Right ventricle myocardium superior (tissue), 1 donor: ENCODE measurements at regions not wholly inside any gene's neighbourhood (a gene's known extent, or its start where the extent isn't known, plus 50 kb on each side); places are given as distances from the start of the nearest gene placed in this dataset.
"Not testable (repeated sequence)": the region's sequence is repeated elsewhere in the genome, so short reads cannot be mapped to it uniquely, and the experiment has no call there.

Experiments used
- ATAC-seq: fragments of 200-7000 bp; cut with Tn5 transposase; one replicate; pipeline ENCODE4 v1.9.1; 2020; ENCODE audit warnings: mild to moderate bottlenecking; ENCODE audit not compliant: poor library complexity
- DNase-seq: peaks from one replicate; pipeline ENCODE4 v3.0.0-alpha.2; 2020
- intact Hi-C: fragments of 100-400 bp; cut with DNase I; formaldehyde crosslinking; loops from one replicate; pipeline ENCODE4 v1.11.2; 2022
- donor health status: DM: no; HTN: yes; CAD: no; lungs with severe emphysema.

DNA sequence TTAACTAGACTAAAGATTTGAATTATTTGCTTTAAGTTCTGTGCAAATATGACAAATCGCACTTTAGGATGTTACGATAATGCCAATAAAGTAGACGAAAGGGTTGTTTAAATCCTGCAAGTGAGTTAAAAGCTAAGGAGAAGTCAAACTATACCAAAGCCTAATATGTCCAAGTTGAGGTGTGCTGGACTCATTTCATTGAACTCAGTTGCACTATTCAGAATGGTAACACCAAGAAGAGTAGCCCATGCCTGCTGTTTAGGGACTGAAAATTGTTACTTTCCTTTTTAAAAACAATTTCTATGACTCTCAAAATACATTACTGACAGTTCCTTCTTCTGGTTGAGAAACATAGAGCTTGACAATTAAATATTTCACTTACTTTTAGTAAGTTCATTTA lies 766.3 kb downstream of the DNAJB9 start:
- ATAC-seq (no peak), DNase-seq (no peak)
- intact Hi-C loops = no loop called here

DNA sequence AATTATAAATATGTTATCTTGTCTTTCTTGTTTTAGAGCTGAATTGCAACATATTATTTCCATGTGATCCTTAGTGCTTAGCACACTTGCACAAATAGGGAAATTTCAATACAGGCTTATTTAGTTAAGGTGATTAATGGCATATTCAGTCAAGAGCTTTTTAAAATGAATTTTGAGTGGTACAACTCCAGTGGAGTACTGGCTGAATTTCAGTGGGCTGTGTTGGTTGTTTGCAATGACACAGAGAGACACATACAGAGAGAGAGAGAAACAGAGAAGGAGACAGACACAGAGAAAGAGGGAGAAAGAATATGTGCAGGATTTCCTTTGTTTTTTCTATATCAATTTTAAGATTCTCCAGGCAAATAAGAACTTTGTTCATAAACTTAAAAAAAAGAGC lies 766.9 kb downstream of the DNAJB9 start:
- DNase-seq (no peak), ATAC-seq (no peak)

DNA sequence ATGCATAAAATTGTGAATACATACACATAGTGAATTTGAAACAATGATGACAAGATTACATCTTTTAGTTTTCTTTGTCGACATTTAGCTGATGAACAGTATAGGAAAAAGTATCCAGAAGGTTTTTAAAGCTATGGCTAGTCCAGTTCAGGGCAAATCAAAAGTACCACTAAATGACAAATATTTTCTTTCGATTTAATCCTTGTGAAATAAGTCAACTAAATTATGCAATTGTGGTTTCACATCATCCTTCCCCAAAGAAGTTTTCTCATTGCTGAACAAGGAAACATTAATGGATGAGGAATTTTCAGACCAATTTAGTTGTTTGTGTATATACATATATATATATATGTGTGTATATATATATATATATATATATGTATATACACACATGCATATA lies 774.0 kb downstream of the DNAJB9 start:
- no peak for ATAC-seq
- DNase-seq = no peak

More for the DNA sequence above, 766.9 kb downstream of the DNAJB9 start:
- intact Hi-C loops = no loop called here

GRCh38 chr7:109351493-109351892 lies 781.8 kb downstream of the DNAJB9 start:
- no peak for ATAC-seq
- no peak for DNase-seq
- intact Hi-C loops = no loop called here

More for the DNA sequence above, 774.0 kb downstream of the DNAJB9 start:
- intact Hi-C loops = no loop called here

GRCh38 chr7:109354000-109354399 lies 784.3 kb downstream of the DNAJB9 start:
- intact Hi-C loops = no loop called here
- DNase-seq = no peak
- no peak for ATAC-seq

- intact Hi-C loops = no loop called here
- ATAC-seq = no peak
These were observed 784.9 kb downstream of the DNAJB9 start for GRCh38 chr7:109354552-109354951.

DNA sequence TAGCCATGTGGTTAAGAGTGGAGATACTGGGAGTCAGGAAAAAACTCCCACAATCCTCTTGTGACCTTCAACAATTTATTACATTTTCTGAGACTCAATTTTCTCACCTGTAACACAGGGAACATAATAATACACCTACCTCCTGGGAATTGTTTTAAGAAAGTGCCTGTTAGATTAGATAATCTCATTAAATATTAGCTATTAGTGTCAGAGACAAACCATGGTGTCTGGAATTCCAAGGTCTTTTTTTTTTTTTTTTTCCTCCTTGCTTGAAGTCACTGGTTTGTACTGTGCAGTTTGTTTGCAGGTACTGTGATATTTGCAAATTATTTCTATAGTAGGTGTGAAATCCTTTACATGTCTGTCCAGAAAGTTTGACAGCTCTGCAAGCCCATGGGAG lies 806.1 kb downstream of the DNAJB9 start:
- intact Hi-C loops = no loop called here
- DNase-seq = no peak
- ATAC-seq = no peak

More at GRCh38 chr7:109354552-109354951, 784.9 kb downstream of the DNAJB9 start:
- no peak for DNase-seq

DNA sequence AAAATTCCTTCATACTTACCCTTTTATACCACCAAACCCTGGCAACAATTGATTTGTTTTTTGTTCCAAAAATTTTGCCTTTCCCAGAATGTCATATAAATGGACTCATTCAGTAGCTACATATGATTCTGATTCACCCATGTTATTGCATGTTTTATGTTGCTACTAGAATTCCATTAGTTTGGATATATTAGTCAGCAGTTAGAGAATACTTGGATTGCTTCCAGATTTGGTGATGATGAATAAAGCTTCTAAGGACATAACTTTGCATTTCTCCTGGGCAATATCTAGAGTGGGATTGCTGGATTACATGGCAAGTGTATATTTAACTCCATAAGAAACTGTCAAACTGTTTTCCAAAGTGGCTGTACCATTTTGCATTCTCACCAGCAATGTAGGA lies 806.9 kb downstream of the DNAJB9 start:
- intact Hi-C loops = no loop called here
- ATAC-seq (no peak), DNase-seq (no peak)

- DNase-seq = no peak
- ATAC-seq = no peak
- intact Hi-C loops = no loop called here
These were observed 807.6 kb downstream of the DNAJB9 start for GRCh38 chr7:109377076-109377884.

DNA sequence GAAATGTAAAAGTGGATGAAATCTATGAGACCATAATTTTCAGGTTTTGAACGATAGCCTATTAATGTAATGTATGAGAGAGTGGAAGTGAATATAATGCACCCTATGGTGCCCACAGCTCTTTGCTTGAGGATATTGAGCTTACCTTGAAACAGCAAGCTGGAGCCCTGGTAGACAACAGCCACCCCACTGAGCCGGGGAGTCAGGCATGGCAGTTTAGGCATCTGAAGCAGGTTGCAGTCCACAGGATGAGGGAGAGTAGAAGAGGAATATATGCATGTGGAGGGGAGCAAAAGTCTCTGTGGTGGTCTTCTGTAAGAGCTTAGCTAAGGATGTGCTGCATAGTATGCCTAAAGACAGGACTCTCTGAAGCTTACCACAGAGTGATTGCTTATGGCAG lies 817.3 kb downstream of the DNAJB9 start:
- intact Hi-C loops = no loop called here
- no peak for ATAC-seq
- no peak for DNase-seq

DNA sequence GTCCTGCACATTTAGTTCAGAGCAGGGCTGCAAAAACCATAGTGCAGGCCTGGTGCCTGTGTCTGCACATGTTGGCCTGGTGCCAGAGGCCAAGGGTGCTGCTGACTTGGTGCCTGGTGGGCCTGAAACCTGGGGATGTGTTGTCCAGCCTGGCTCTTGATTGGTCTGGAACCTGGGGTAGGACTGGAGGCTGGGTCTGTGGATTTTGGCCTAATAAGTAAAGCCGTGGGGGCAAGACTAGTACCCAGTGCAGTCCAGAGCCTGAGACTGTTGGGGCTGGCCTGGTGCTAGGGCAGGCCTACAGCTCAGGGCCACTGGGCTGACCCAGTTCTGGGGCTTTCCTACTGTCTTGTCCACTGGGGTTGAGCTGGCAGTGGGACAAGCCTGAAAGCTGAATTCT lies 817.9 kb downstream of the DNAJB9 start:
- peak; percentile 14 for DNase-seq
- no peak for ATAC-seq
- intact Hi-C loops = no loop called here

DNA sequence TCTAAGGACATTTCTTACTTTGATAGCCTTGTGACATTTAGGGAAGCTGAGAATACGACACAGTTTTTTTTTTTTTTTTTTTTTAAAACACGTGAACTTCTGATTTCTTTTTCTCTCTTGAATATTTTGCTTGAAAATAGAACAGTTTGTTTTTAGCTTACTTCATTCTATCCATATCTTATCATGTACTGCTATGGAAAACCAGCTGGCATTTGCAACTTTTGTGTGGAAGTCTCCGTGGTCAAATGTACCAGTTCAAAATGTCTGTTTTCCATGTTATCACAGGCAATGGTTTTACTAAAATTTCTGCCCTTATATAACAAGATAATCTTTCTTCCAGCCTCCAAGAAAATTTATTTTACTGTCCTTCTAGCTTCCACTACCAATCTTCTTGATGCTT lies 821.6 kb downstream of the DNAJB9 start:
- DNase-seq (no peak), ATAC-seq (no peak)
- intact Hi-C loops = no loop called here

GRCh38 chr7:109402107-109402506 lies 832.4 kb downstream of the DNAJB9 start:
- no peak for DNase-seq
- no peak for ATAC-seq
- intact Hi-C loops = no loop called here

GRCh38 chr7:109407756-109408155 lies 838.1 kb downstream of the DNAJB9 start:
- DNase-seq = no peak
- intact Hi-C loops = no loop called here
- no peak for ATAC-seq

GRCh38 chr7:109437957-109438356 lies 868.3 kb downstream of the DNAJB9 start:
- intact Hi-C loops = no loop called here
- ATAC-seq = no peak
- no peak for DNase-seq

GRCh38 chr7:109449760-109450159 lies 880.1 kb downstream of the DNAJB9 start:
- DNase-seq = no peak
- intact Hi-C loops = no loop called here
- no peak for ATAC-seq

DNA sequence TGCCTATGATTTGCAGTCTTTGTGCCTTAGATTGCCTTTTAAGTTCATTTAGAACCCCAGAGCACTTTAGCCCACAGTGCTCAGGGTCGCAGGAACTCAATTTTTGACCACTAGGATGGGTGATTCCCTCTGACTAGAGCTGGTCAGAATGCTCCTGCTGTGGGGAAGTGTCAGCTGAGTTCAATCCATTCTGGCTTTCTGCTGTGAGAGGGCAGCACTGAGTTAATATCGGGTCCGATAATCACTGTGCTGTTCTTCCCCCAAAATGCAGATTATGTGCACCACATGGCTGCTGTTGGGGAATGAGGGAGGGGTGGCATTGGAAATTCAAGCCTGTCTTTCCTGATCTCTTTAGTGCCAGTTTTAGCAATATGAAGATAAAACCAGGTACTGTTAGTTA lies 886.4 kb downstream of the DNAJB9 start:
- no peak for DNase-seq
- intact Hi-C loops = no loop called here
- no peak for ATAC-seq

- no peak for DNase-seq
- no peak for ATAC-seq
- intact Hi-C loops = no loop called here
These were observed 890.6 kb downstream of the DNAJB9 start for GRCh38 chr7:109460296-109460695.

- intact Hi-C loops = no loop called here
- ATAC-seq = no peak
- DNase-seq = no peak
These were observed 892.5 kb downstream of the DNAJB9 start for GRCh38 chr7:109462171-109462570.

DNA sequence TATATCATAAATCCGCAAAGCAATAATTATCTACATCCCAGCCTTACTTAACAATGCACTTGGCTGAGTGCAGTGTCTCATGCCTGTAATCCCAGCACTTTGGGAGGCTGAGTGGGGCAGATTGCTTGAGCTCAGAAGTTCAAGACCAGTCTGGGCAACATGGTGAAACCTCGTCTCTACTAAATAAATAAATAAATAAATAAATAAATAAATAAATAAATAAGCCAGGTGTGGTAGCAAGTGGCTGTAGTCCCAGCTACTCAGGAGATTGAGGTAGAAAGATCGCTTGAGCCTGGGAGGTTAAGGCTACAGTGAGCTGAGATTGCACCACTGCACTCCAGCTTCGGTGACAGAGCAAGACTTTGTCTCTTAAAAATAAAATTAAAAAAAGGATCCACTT lies 898.1 kb downstream of the DNAJB9 start:
- ATAC-seq, DNase-seq: not testable (repeated sequence)

DNA sequence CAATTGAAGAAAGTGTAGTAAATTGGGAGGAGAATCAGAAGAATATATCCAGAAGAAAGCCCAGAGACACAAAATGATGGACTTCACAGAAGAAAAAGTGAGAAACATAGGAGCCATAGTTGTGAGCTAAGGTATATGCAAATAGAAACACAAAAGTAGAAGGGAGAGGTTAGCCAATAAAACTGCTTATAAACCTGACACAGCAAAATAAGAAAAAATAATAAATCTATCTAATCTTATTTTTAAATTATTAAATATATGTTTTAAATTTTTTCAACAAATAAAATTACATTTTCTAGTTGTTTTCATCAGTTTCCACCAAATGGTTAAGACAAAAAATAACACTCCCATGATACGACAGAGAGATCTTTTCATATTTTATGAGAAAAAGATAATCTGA lies 903.5 kb downstream of the DNAJB9 start:
- ATAC-seq = no peak
- no peak for DNase-seq
- intact Hi-C loops = no loop called here

More for the DNA sequence above, 898.1 kb downstream of the DNAJB9 start:
- intact Hi-C loops = not testable (repeated sequence)
